ENCODE measurements at regions not wholly inside any gene's neighbourhood (a gene's known extent, or its start where the extent isn't known, plus 50 kb on each side); places are given as distances from the start of the nearest gene placed in this dataset.

DNA sequence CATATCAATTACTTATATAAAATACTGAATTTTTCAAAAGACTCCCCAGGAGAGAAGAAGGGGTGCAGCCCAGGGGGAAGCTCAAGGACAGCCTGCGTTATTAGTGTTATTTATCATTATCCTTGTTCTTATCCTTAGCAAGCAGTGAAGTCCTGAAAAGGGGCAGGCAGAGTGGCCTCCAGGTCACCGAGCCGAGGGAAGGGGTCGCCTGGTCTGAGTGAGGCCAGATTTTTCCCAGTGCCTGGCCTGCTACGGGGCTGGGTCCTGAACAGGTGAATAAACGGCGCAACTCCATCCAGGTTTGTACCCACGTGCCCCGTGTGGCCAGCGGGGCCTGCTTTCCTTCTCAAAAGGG lies 123.7 kb downstream of the BRD1 start:
- Histone ChIP-seq H3K36me3 (ENCODE audit: control insufficient read depth in 1 of 2, insufficient read depth in 2 of 2, low read length in 2 of 2) (no peaks in the 10 kb centered on the region), H3K4me2 (ENCODE audit: low read length) (no peak overlapping the region), H3K4me1 (ENCODE audit: control insufficient read depth in 1 of 2, insufficient read depth in 2 of 2, low read length in 2 of 2) (no peaks in the 10 kb centered on the region), H3K9me2 (ENCODE audit: insufficient read depth) (no peaks in the 10 kb centered on the region), H3K9ac (ENCODE audit: low read length) (no peak overlapping the region), H3K79me2 (ENCODE audit: insufficient read depth, low read length) (no peaks in the 10 kb centered on the region), H4K20me1 (ENCODE audit: insufficient read depth) (no peaks in the 10 kb centered on the region), H3K9me3 (ENCODE audit: control insufficient read depth in 1 of 2, insufficient read depth in 1 of 2, low read depth in 1 of 2, low read length in 2 of 2) (peaks cover 6 to 8% of the 10 kb centered on the region in 2 experiments; a peak in 2 of 4 replicates), H3K27ac (ENCODE audit: low read depth, low read length) (no peak overlapping the region), H3K27me3 (ENCODE audit: insufficient read depth, low read length) (peaks cover 3% of the 10 kb centered on the region; the same call in 1 of the 2 replicates), H3K4me3 (replicated peaks in 1 of 2; ENCODE audit: low read depth in 1 of 2, low read length in 2 of 2) (no peak overlapping the region), H2AFZ (ENCODE audit: low read depth, low read length, poor library complexity, severe bottlenecking) (no peak overlapping the region)
- no TSS peak for BruUV-seq (replicated peaks)
- POLR2A ChIA-PET: no interaction called here
- DNase-seq (ENCODE audit: low read depth, low spot score) (no peak), ATAC-seq (no peak)
- RAD21 ChIA-PET (ENCODE audit: low non-redundant PET in 1 of 2, low total read pairs in 2 of 2, uncharacterized antibody in 2 of 2, unreplicated experiment in 2 of 2): no interaction called here
- TF ChIP-seq CEBPB (IDR thresholded peaks at IDR 0.05; ENCODE audit: low read depth): no peak
- no peak for TF ChIP-seq POLR2AphosphoS5 (IDR thresholded peaks at IDR 0.05; ENCODE audit: low read depth, low read length)
- no peak for TF ChIP-seq SP1 (IDR thresholded peaks at IDR 0.05; ENCODE audit: low read depth)
- TF ChIP-seq, protein P1, sequence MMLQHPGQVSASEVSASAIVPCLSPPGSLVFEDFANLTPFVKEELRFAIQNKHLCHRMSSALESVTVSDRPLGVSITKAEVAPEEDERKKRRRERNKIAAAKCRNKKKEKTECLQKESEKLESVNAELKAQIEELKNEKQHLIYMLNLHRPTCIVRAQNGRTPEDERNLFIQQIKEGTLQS (IDR thresholded peaks at IDR 0.05): no peak
- TF ChIP-seq, protein P2, sequence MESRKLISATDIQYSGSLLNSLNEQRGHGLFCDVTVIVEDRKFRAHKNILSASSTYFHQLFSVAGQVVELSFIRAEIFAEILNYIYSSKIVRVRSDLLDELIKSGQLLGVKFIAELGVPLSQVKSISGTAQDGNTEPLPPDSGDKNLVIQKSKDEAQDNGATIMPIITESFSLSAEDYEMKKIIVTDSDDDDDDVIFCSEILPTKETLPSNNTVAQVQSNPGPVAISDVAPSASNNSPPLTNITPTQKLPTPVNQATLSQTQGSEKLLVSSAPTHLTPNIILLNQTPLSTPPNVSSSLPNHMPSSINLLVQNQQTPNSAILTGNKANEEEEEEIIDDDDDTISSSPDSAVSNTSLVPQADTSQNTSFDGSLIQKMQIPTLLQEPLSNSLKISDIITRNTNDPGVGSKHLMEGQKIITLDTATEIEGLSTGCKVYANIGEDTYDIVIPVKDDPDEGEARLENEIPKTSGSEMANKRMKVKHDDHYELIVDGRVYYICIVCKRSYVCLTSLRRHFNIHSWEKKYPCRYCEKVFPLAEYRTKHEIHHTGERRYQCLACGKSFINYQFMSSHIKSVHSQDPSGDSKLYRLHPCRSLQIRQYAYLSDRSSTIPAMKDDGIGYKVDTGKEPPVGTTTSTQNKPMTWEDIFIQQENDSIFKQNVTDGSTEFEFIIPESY (IDR thresholded peaks at IDR 0.05; ENCODE audit: extremely low read depth, insufficient replicate concordance, low read length): no peak
- TF ChIP-seq YY1 (IDR thresholded peaks at IDR 0.05; ENCODE audit: extremely low read depth, insufficient replicate concordance, low read depth, low read length): no peak
- CTCF ChIA-PET: no interaction called here
- intact Hi-C loops (cut with micrococcal nuclease): no loop called here

DNA sequence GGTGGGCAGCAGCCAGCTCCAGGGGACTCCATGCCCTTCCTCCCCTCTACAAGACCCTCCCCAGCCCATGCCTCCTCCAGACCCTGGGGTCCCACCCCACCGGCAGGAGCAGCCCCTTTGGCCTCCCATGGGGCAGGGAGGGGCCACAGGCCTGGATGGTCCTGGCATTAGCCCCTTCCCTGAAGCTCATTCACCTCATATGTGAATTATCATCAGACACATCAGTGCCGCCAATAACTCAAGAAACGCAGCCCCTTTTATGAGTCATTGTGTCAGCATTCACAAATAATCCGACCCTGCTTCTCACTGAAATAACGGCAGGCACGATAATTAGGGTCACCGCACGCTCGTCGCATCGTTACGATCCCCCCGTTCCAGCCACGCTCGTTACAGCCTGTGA lies 124.2 kb downstream of the BRD1 start:
- CTCF ChIA-PET: no interaction called here
- H3K27ac ChIP-seq (ENCODE audit: low read depth, low read length): no peak overlapping the region
- TF ChIP-seq JUND (IDR thresholded peaks at IDR 0.05) (no peak), EZH2 (IDR thresholded peaks at IDR 0.05) (no peak), POLR2AphosphoS5 (IDR thresholded peaks at IDR 0.05; ENCODE audit: low read depth, low read length) (no peak), POLR2A (IDR thresholded peaks at IDR 0.05; ENCODE audit: borderline replicate concordance, extremely low read depth, insufficient read depth, insufficient read length) (no peak), ELF1 (IDR thresholded peaks at IDR 0.05; ENCODE audit: borderline replicate concordance, low read depth) (no peak), CTCF (IDR thresholded peaks at IDR 0.05 in 2 of 3, conservative IDR thresholded peaks at IDR 0.05 in 1 of 3; ENCODE audit: borderline replicate concordance in 1 of 3, insufficient read depth in 1 of 3, low read depth in 2 of 3, low read length in 2 of 3) (no peak), ZNF274 (IDR thresholded peaks at IDR 0.05; ENCODE audit: low read depth, low read length) (no peak)
- TF ChIP-seq, protein P2 (IDR thresholded peaks at IDR 0.05; ENCODE audit: extremely low read depth, insufficient replicate concordance, low read length): no peak
- no peaks in the 10 kb centered on the region for H3K36me3 ChIP-seq (ENCODE audit: control insufficient read depth in 1 of 2, insufficient read depth in 2 of 2, low read length in 2 of 2)
- no peaks in the 10 kb centered on the region for H3K4me1 ChIP-seq (ENCODE audit: control insufficient read depth in 1 of 2, insufficient read depth in 2 of 2, low read length in 2 of 2)
- H3K9ac ChIP-seq (ENCODE audit: low read length): no peak overlapping the region
- H4K20me1 ChIP-seq (ENCODE audit: insufficient read depth): no peaks in the 10 kb centered on the region
- H3K4me2 ChIP-seq (ENCODE audit: low read length): no peak overlapping the region
- H3K4me3 ChIP-seq (replicated peaks in 1 of 2; ENCODE audit: low read depth in 1 of 2, low read length in 2 of 2): no peak overlapping the region
- POLR2A ChIA-PET: no interaction called here
- H3K9me3 ChIP-seq (ENCODE audit: control insufficient read depth in 1 of 2, insufficient read depth in 1 of 2, low read depth in 1 of 2, low read length in 2 of 2): peaks cover 6 to 8% of the 10 kb centered on the region in 2 experiments; a peak in 2 of 4 replicates
- no peaks in the 10 kb centered on the region for H3K9me2 ChIP-seq (ENCODE audit: insufficient read depth)
- BruUV-seq (replicated peaks): no TSS peak
- H3K79me2 ChIP-seq (ENCODE audit: insufficient read depth, low read length): no peaks in the 10 kb centered on the region
- DNase-seq (ENCODE audit: low read depth, low spot score) (no peak), ATAC-seq (no peak)
- RAD21 ChIA-PET (ENCODE audit: low non-redundant PET in 1 of 2, low total read pairs in 2 of 2, uncharacterized antibody in 2 of 2, unreplicated experiment in 2 of 2): no interaction called here
- H2AFZ ChIP-seq (ENCODE audit: low read depth, low read length, poor library complexity, severe bottlenecking): no peak overlapping the region
- H3K27me3 ChIP-seq (ENCODE audit: insufficient read depth, low read length): no peaks in the 10 kb centered on the region
- intact Hi-C loops (cut with micrococcal nuclease): no loop called here
